NCI-H446 treated with DMSO at 0.1 percent for 48 hours (cell line): ENCODE measurements at regions not wholly inside any gene's neighbourhood (a gene's known extent, or its start where the extent isn't known, plus 50 kb on each side); places are given as distances from the start of the nearest gene placed in this dataset.
"Not testable (repeated sequence)": the region's sequence is repeated elsewhere in the genome, so short reads cannot be mapped to it uniquely, and the experiment has no call there.

Experiments
- DNase-seq: peaks from one replicate; lab custom pipeline; 2025; lab: John Stamatoyannopoulos, UW

DNA sequence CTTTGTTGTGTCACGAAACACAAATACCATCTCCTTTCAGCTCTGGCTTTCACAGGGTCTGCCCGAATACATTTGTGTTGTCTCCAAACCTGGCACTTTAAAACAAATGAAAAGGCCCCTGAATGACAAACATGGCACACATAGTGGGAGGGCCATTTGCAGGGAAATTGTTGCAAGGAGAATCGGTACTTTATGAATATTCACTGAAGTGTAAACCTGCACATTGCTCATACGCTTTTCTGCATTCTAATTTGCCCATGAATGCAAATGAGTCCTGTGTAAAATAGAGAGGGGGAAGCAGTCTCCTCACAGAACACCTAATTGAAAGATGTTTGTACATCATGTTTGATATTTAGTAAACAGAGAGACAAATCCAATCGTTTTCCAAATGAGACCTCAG, 82.7 kb upstream of the PCDH8 start:
- no peak for DNase-seq

DNA sequence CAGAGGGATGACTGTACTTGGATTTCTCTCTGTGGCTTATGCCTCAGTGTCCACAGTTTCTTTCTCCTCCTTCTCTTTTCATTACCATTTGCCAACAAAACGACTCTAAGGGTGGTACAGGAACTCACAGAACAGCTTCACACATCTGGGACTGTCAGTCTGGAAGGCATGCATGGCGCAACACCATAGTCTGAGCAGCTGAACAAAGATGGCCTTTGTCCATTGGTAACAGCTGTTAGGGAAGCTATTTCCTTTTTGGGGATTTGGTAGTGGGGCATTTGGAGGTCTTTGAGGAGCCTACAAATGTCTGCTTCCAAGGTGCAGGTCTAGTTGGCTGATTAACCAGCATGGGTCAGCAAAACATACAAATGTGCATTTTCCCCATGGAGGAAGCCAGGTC, 81.4 kb upstream of the PCDH8 start:
- no peak for DNase-seq

GRCh38 chr13:52926971-52927370, 78.5 kb upstream of the PCDH8 start:
- DNase-seq = no peak

GRCh38 chr13:52925775-52926285, 77.4 kb upstream of the PCDH8 start:
- DNase-seq = no peak

DNA sequence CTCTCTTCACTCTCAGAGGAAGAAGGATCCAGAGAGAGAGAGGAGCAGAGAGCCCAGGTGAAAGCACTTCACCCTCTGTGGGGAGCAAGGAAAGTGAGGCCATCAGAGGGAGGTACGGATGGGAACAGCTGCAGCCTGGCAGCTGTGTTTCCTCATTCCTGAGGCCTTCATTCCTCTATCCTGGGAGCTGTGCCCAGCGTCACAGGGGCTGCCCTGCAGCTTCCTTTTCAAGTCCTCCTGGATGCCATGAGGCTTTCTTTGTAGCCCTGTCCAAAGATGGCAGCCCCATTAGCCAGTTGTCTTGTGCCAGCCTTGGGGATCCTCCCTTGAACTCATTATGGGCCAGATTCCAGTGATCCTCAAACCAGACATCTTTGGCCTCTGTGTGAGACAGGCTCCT, 76.8 kb upstream of the PCDH8 start:
- DNase-seq = no peak

DNA sequence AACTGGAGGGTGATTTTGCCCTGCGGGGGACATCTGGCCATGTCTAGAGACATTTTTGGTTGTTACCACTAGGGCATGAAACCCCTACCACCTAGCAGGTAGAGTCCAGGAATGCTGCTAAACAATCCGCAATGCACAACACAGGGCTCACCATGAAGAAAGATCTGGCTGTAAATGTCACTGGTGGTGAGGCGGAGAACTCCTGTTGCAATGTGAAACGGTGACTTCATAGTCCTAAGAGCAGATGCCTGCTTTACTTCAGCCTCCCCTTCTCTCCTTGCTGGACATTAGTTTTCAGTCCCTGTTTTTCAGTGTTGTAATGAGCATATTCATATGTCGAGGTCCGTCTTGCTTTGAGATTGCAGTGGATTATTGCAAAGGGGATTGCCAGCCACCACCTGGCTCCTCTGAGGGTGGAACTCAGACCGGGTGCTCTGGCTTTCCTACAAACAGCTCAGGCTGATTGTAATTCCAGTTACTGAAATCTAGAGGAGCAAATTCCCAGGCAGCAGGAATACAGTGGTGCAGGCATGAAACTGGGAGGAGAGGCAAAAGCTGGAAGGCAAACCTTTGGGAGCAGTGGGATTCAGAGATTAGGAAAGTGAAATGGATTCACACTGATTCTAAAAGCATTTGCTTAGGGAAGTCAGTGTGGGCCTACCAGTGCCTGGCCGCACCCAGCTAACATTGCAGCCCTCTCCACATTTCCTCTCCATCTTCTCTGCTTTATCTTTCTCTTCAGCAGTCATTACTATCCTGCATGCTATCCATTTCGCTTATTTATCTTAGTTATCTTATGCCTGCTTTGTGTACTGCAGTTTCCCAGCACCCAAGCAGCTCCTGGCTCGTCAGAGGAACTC, 76.1 kb upstream of the PCDH8 start:
- no peak for DNase-seq

DNA sequence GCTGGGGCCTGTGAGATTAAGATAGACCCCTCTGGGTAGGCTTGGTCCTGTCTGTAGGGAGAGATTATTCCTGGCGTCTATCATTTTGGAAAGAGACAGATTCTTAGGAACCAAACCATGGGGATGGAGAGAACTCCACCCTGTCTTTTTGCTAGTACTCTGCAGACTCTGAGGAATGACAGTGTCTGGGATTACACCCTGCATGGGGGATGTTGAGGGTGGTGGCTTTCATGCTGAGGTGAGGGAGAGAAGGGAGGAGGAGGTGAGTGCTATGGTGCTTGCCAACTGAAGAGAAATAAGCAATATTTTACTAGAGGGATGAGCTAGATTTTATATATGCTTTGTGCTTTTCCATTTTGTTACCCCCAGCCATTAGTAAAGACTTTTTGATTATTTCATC, 74.5 kb upstream of the PCDH8 start:
- no peak for DNase-seq

GRCh38 chr13:52921194-52921593, 72.8 kb upstream of the PCDH8 start:
- DNase-seq = no peak

DNA sequence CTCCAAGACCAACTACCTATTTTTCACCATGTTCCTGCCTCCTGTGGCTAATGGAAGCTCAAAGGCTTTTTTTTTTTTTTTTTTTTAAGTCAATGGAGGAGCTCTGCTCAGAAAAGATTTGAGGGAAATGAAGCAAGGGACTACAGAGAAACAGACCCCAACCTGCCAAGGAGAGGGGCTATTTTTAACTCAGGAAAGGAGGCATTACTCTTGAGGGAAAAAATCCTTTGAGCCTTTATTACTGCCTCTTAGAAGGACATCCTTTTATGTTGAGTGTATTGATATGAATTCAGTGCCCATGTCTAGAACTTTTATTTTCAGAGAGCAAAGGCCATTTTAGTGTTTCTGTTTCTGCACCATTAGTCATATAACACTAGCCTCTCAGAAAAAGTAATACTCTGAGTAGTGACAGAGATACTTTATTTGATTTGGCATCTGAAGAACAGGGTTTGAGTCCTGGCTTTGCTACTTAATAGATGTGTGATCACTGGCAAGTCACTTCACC, 68.1 kb upstream of the PCDH8 start:
- no peak for DNase-seq

DNA sequence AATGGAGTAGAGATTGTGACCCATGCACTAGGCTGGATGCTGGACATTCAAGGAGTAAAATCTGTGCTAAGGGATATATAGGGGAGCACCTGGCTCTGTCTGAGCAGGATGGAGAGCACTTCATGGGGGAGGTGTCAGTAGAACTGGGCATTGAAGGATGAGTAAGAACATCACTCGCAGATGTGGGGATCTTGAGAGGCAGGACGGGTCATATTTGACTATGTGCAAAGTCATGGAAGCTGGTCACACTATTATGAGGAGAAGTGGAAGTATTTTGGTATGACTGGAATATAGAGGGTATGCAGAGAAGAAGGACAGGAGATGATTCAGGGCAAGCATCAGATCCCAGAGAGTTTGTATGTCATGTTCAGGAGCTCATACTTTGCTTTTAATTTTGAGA, 62.9 kb upstream of the PCDH8 start:
- DNase-seq = no peak

GRCh38 chr13:52910318-52910717, 61.9 kb upstream of the PCDH8 start:
- DNase-seq = not testable (repeated sequence)

GRCh38 chr13:52906122-52906903, 57.9 kb upstream of the PCDH8 start:
- DNase-seq = no peak

GRCh38 chr13:52905701-52906100, 57.3 kb upstream of the PCDH8 start:
- DNase-seq = no peak

- no peak for DNase-seq
Observed at GRCh38 chr13:52903320-52903719, 54.9 kb upstream of the PCDH8 start.

DNA sequence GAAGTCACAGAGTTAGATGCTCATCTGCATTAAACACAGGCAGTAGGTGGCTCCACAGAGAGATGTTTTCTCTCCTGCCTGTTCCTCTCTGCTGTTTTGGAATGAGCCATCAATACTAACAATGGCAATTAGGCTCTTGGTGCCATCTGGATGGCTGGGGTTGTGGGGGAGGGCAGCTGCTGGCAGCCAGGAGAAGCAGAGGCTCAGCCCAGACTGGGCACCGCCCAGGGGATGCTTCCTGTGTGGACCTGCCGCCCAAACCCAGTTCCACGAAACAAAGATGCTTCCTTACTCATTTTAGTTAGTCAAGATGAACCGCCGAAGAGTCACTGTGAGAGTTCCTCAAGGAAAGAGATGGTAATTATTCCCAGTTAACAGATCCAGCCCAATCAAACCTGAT, 50.8 kb upstream of the PCDH8 start:
- DNase-seq = peak; percentile 36
